ENCODE measurements at regions not wholly inside any gene's neighbourhood (a gene's known extent, or its start where the extent isn't known, plus 50 kb on each side); places are given as distances from the start of the nearest gene placed in this dataset.

DNA sequence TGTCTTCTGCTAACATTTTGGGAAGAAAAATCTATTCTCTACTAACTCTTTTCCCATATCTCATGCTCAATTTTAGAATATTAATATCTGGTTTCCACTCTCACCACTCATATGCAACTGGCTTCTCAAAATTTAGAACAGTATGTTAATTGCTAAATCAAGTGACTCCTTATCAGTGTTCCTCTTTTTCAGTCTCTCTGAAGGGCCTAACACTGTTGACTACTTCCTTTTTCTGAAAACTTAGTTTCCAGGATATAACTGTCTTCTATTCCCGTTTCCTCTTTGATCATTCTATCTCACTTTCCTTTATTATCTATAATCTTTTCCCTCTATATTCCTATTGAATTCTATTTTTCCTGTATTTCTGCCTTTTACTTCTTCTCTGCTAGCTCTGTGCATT is 1717.2 kb upstream of the C9orf72 start:
- no peak for TF ChIP-seq YY1 (IDR thresholded peaks at IDR 0.05; ENCODE audit: insufficient read depth, insufficient read length)
- no peak for TF ChIP-seq ZNF274 (IDR thresholded peaks at IDR 0.05; ENCODE audit: low read depth, low read length)
- TF ChIP-seq SUZ12 (IDR thresholded peaks at IDR 0.05; ENCODE audit: extremely low read depth, insufficient read depth, insufficient read length), result no peak

Data from NT2/D1 (cell line).